H9 (cell line): ENCODE measurements at regions not wholly inside any gene's neighbourhood (a gene's known extent, or its start where the extent isn't known, plus 50 kb on each side); places are given as distances from the start of the nearest gene placed in this dataset.
A peak's percentile ranks its signal among the peaks of the same experiment; 100 is the strongest.

Experiments
- DNase-seq: peaks from one replicate; pipeline ENCODE4 v3.0.0-alpha.2; 2017
- H2AFZ ChIP-seq: one replicate; pipeline ENCODE4 v1.6.1; 2013; ENCODE audit warnings: mild to moderate bottlenecking, low read length, control low read depth, moderate library complexity
- H2AK5ac ChIP-seq: 2 replicates; pipeline ENCODE4 v1.6.1; 2013; ENCODE audit warnings: low read length, control low read depth, mixed read lengths; ENCODE audit not compliant: insufficient read length
- H2BK120ac ChIP-seq: one replicate; pipeline ENCODE4 v1.6.1; 2013; ENCODE audit warnings: low read depth, mild to moderate bottlenecking, low read length, control low read depth, inconsistent platforms; ENCODE audit not compliant: poor library complexity, severe bottlenecking
- H2BK12ac ChIP-seq: 2 replicates; pipeline ENCODE4 v1.6.1; 2013; ENCODE audit warnings: low read length, control low read depth, mixed read lengths, low read depth; ENCODE audit not compliant: insufficient read length
- H2BK15ac ChIP-seq: 2 replicates; pipeline ENCODE4 v1.6.1; 2013; ENCODE audit warnings: low read depth, low read length, control low read depth
- H2BK20ac ChIP-seq: one replicate; pipeline ENCODE4 v1.6.1; 2013; ENCODE audit warnings: low read depth, mild to moderate bottlenecking, low read length, control low read depth, inconsistent platforms; ENCODE audit not compliant: poor library complexity, severe bottlenecking
- H2BK5ac ChIP-seq: 2 replicates; pipeline ENCODE4 v1.6.1; 2013; ENCODE audit warnings: low read length, control low read depth, mixed read lengths; ENCODE audit not compliant: insufficient read length
- H3K14ac ChIP-seq: 2 replicates; pipeline ENCODE4 v1.6.1; 2013; ENCODE audit warnings: low read length, control low read depth; ENCODE audit not compliant: insufficient read depth
- H3K18ac ChIP-seq: 2 replicates; pipeline ENCODE4 v1.6.1; 2013; ENCODE audit warnings: low read depth, mild to moderate bottlenecking, mixed read lengths, low read length, control low read depth; ENCODE audit not compliant: insufficient read length
- H3K23ac ChIP-seq: 2 replicates; pipeline ENCODE4 v1.6.1; 2013; ENCODE audit warnings: low read length, control low read depth, mixed read lengths, low read depth; ENCODE audit not compliant: insufficient read length
- H3K23me2 ChIP-seq: 2 replicates; pipeline ENCODE4 v1.6.1; 2013; ENCODE audit warnings: low read depth, mild to moderate bottlenecking, mixed read lengths, low read length, control low read depth; ENCODE audit not compliant: insufficient read length, poor library complexity, severe bottlenecking
- H3K27ac ChIP-seq: 2 replicates; pipeline ENCODE4 v1.5.1; 2013; ENCODE audit warnings: low read length, control low read depth, mixed read lengths, low read depth; ENCODE audit not compliant: insufficient read length
- H3K27me3 ChIP-seq: 2 replicates; pipeline ENCODE4 v1.6.1; 2013; ENCODE audit warnings: low read length, control low read depth, inconsistent platforms; ENCODE audit not compliant: insufficient read depth
- H3K4ac ChIP-seq: 2 replicates; pipeline ENCODE4 v1.6.1; 2013; ENCODE audit warnings: low read depth, mild to moderate bottlenecking, control low read depth, inconsistent platforms, low read length, moderate library complexity
- H3K4me1 ChIP-seq: 2 replicates; pipeline ENCODE4 v1.6.1; 2013; ENCODE audit warnings: low read length, control low read depth, inconsistent platforms; ENCODE audit not compliant: insufficient read depth
- H3K4me2 ChIP-seq: 2 replicates; pipeline ENCODE4 v1.6.1; 2013; ENCODE audit warnings: low read length, control low read depth, mixed read lengths; ENCODE audit not compliant: insufficient read length, insufficient read depth
- H3K56ac ChIP-seq: 2 replicates; pipeline ENCODE4 v1.6.1; 2013; ENCODE audit warnings: low read depth, mild to moderate bottlenecking, mixed read lengths, low read length, control low read depth; ENCODE audit not compliant: insufficient read length
- H3K79me1 ChIP-seq: 2 replicates; pipeline ENCODE4 v1.6.1; 2013; ENCODE audit warnings: low read depth, mild to moderate bottlenecking, moderate library complexity, low read length, control low read depth, inconsistent platforms; ENCODE audit not compliant: insufficient read depth, poor library complexity, severe bottlenecking
- H3K79me2 ChIP-seq: 2 replicates; pipeline ENCODE4 v1.6.1; 2013; ENCODE audit warnings: low read length, control low read depth, inconsistent platforms; ENCODE audit not compliant: insufficient read depth
- H3K9ac ChIP-seq: 2 replicates; pipeline ENCODE4 v1.6.1; 2013; ENCODE audit warnings: low read length, control low read depth, mixed read lengths; ENCODE audit not compliant: insufficient read length; ENCODE audit errors: extremely low read depth
- H3K9me3 ChIP-seq: one replicate; pipeline ENCODE4 v1.6.1; 2013; ENCODE audit warnings: low read depth, low read length, inconsistent platforms; ENCODE audit not compliant: control insufficient read depth
- H3T11ph ChIP-seq: one replicate; pipeline ENCODE4 v1.6.1; 2013; ENCODE audit warnings: mild to moderate bottlenecking, low read length, control low read depth, inconsistent platforms
- H4K20me1 ChIP-seq: one replicate; pipeline ENCODE4 v1.6.1; 2013; ENCODE audit not compliant: control insufficient read depth, insufficient read length, insufficient read depth
- H4K5ac ChIP-seq: 2 replicates; pipeline ENCODE4 v1.6.1; 2013; ENCODE audit warnings: low read depth, mild to moderate bottlenecking, mixed read lengths, low read length, control low read depth; ENCODE audit not compliant: insufficient read length
- H4K8ac ChIP-seq: replicated peaks from 2 replicates; pipeline ENCODE4 v1.6.1; 2013; ENCODE audit warnings: low read length, control low read depth, mixed read lengths, low read depth; ENCODE audit not compliant: insufficient read length
- H4K91ac ChIP-seq: 2 replicates; pipeline ENCODE4 v1.6.1; 2013; ENCODE audit warnings: low read depth, mild to moderate bottlenecking, moderate library complexity, mixed read lengths, low read length, control low read depth; ENCODE audit not compliant: insufficient read length
- H3K27ac Mint-ChIP-seq, 3 experiments: 2 replicates in 2 of 3; 3 replicates in 1 of 3; pipeline ENCODE4 v1.8.0; 2020 to 2021; ENCODE audit warnings: mixed read lengths in 3 of 3, mild to moderate bottlenecking in 1 of 3, moderate library complexity in 1 of 3
- H3K27me3 Mint-ChIP-seq: 2 replicates; pipeline ENCODE4 v1.8.0; 2021; ENCODE audit warnings: low read depth, mild to moderate bottlenecking, moderate library complexity, mixed read lengths
- H3K36me3 Mint-ChIP-seq, 3 experiments: 2 replicates in 2 of 3; 3 replicates in 1 of 3; pipeline ENCODE4 v1.8.0; 2020 to 2021; ENCODE audit warnings: low read depth in 3 of 3, mixed read lengths in 3 of 3; ENCODE audit not compliant: insufficient read depth in 1 of 3
- H3K4me1 Mint-ChIP-seq, 2 experiments: 2 replicates each; pipeline ENCODE4 v1.8.0; 2020; ENCODE audit warnings: mixed read lengths in 2 of 2
- H3K4me3 Mint-ChIP-seq, 2 experiments: 2 replicates in 1 of 2; 3 replicates in 1 of 2; pipeline ENCODE4 v1.8.0; 2020 to 2021; ENCODE audit warnings: mild to moderate bottlenecking in 2 of 2, mixed read lengths in 2 of 2, moderate library complexity in 1 of 2
- H3K9me3 Mint-ChIP-seq, 2 experiments: 2 replicates in 1 of 2; 3 replicates in 1 of 2; pipeline ENCODE4 v1.8.0; 2020; ENCODE audit warnings: mild to moderate bottlenecking in 2 of 2, mixed read lengths in 2 of 2, moderate library complexity in 1 of 2
- CTCF ChIP-seq: fragments of 200-600 bp; sonication (generic); conservative IDR thresholded peaks from 3 replicates; pipeline ENCODE4 v1.8.0; 2021; ENCODE audit warnings: antibody characterized with exemption, mild to moderate bottlenecking
- WGBS: extraction: QIAGEN DNeasy Blood & Tissue Kit; methylation state at CpG from one replicate; pipeline ENCODE4 v1.1.7; 2013; ENCODE audit warnings: missing lambda C conversion rate, low lambda C conversion rate, mixed read lengths; ENCODE audit not compliant: insufficient read length; ENCODE audit errors: extremely low coverage; 5-methylcytosine and 5-hydroxymethylcytosine counted together

- Mint-ChIP-seq H3K27me3 (no peaks in the 10 kb centered on the region), H3K4me1 (peaks cover 13 to 14% of the 10 kb centered on the region in 2 experiments), H3K36me3 (no peaks in the 10 kb centered on the region), H3K27ac (peak overlapping the region in 1 of 3 experiments; percentile 38; a peak in 1 of 7 replicates), H3K9me3 (no peaks in the 10 kb centered on the region; a peak in 1 of 5 replicates), H3K4me3 (no peak overlapping the region)
- no peak overlapping the region for H2BK20ac ChIP-seq
- no peak for DNase-seq
- no peak overlapping the region for H4K91ac ChIP-seq
- no peak overlapping the region for H3T11ph ChIP-seq
- no peak overlapping the region for H2BK5ac ChIP-seq
- H2BK12ac ChIP-seq: no peak overlapping the region
- H3K23me2 ChIP-seq: no peaks in the 10 kb centered on the region
- no CpG with 5 or more reads among the region's 4 CpGs for WGBS
- no peak overlapping the region for H3K9ac ChIP-seq
- no peak overlapping the region for H3K56ac ChIP-seq
- no peaks in the 10 kb centered on the region for H3K9me3 ChIP-seq
- no peak overlapping the region for H3K23ac ChIP-seq
- H3K14ac ChIP-seq: no peak overlapping the region
- H4K5ac ChIP-seq: no peak overlapping the region
- no peak overlapping the region for H4K8ac ChIP-seq
- no peak overlapping the region for H3K4me2 ChIP-seq
- no peak overlapping the region for H2BK15ac ChIP-seq
- no peaks in the 10 kb centered on the region for H3K79me2 ChIP-seq
- no peaks in the 10 kb centered on the region for H3K4me1 ChIP-seq
- no peak overlapping the region for H2AFZ ChIP-seq
- no peak overlapping the region for H2AK5ac ChIP-seq
- TF ChIP-seq CTCF: no peak
- no peak overlapping the region for H3K18ac ChIP-seq
- H3K27ac ChIP-seq: no peak overlapping the region
- H3K4ac ChIP-seq: no peak overlapping the region
- H2BK120ac ChIP-seq: no peak overlapping the region
- no peaks in the 10 kb centered on the region for H4K20me1 ChIP-seq
- H3K79me1 ChIP-seq: no peaks in the 10 kb centered on the region
- no peaks in the 10 kb centered on the region for H3K27me3 ChIP-seq
Measured at GRCh38 chr5:92267830-92268229, 884.7 kb upstream of the ARRDC3 start.
